ENCODE measurements at regions not wholly inside any gene's neighbourhood (a gene's known extent, or its start where the extent isn't known, plus 50 kb on each side); places are given as distances from the start of the nearest gene placed in this dataset.

DNA sequence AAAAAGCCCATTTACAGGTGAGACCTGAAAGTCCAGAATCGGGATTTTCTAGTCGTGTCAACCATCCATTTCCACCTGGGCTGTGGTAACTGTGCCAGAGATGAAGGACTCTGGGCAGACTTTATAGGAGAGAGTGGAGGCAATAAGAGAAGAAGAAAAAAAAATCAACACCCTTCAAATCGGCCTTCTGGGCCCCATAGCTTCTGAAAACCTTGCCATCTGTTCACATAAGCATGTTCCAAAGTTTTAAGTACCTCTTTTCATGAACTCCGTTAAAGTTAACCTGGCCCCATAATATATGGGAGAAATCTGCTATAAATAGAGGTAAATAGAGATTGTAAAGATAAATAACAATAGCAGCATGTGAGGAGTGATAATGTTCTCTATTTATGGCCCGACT, 470.5 kb downstream of the MIAT start:
- no peak overlapping the region for H3K27ac ChIP-seq
- no peaks in the 10 kb centered on the region for H3K36me3 ChIP-seq (ENCODE audit: control insufficient read depth, insufficient read depth, low read length)
- no peak overlapping the region for H3K4me2 ChIP-seq (ENCODE audit: low read length)
- H3K79me2 ChIP-seq, result no peaks in the 10 kb centered on the region
- H3K4me1 ChIP-seq, result no peaks in the 10 kb centered on the region
- H3K9ac ChIP-seq, result no peak overlapping the region
- H3K4me3 ChIP-seq (ENCODE audit: low read depth, low read length), result no peak overlapping the region
- no peaks in the 10 kb centered on the region for H3K9me3 ChIP-seq (ENCODE audit: control insufficient read depth, low read length)
- no peak overlapping the region for H2AFZ ChIP-seq
- TF ChIP-seq CTCF (IDR thresholded peaks at IDR 0.05), result no peak
- no peaks in the 10 kb centered on the region for H3K27me3 ChIP-seq (ENCODE audit: control insufficient read depth, insufficient read depth, low read length)

- Histone ChIP-seq H3K4me3 (ENCODE audit: low read depth, low read length) (no peak overlapping the region), H2AFZ (no peak overlapping the region), H3K9ac (no peak overlapping the region), H3K4me1 (no peaks in the 10 kb centered on the region), H3K27ac (no peak overlapping the region), H3K4me2 (ENCODE audit: low read length) (no peak overlapping the region), H3K36me3 (ENCODE audit: control insufficient read depth, insufficient read depth, low read length) (no peaks in the 10 kb centered on the region), H3K9me3 (ENCODE audit: control insufficient read depth, low read length) (no peaks in the 10 kb centered on the region), H3K79me2 (no peaks in the 10 kb centered on the region), H3K27me3 (ENCODE audit: control insufficient read depth, insufficient read depth, low read length) (no peaks in the 10 kb centered on the region)
- TF ChIP-seq CTCF (IDR thresholded peaks at IDR 0.05), result no peak
These were observed 471.2 kb downstream of the MIAT start for GRCh38 chr22:27128461-27129085.

DNA sequence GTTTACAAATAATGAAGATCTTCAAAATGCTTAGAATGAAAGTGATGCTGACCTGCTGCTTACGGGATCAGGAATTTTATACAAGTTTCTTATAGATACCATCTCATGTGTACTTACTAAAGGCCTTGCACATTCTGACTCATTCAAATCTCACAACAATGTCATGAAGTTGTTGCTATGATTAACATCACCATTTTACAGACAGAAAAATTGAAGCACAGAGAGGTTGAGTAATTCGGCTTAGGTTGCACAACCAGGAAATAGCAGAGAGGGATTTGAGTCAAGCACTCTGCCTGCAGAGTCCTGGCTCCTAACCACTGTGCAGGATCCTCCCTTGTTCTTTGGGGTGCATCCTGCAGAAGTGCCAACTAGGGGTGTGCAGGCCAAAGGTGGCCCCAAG, 471.9 kb downstream of the MIAT start:
- no peak overlapping the region for H3K4me3 ChIP-seq (ENCODE audit: low read depth, low read length)
- no peaks in the 10 kb centered on the region for H3K79me2 ChIP-seq
- TF ChIP-seq CTCF (IDR thresholded peaks at IDR 0.05), result no peak
- no peaks in the 10 kb centered on the region for H3K27me3 ChIP-seq (ENCODE audit: control insufficient read depth, insufficient read depth, low read length)
- H3K9ac ChIP-seq, result no peak overlapping the region
- H2AFZ ChIP-seq, result no peak overlapping the region
- H3K36me3 ChIP-seq (ENCODE audit: control insufficient read depth, insufficient read depth, low read length), result no peaks in the 10 kb centered on the region
- no peak overlapping the region for H3K27ac ChIP-seq
- H3K9me3 ChIP-seq (ENCODE audit: control insufficient read depth, low read length), result no peaks in the 10 kb centered on the region
- H3K4me2 ChIP-seq (ENCODE audit: low read length), result no peak overlapping the region
- no peaks in the 10 kb centered on the region for H3K4me1 ChIP-seq

DNA sequence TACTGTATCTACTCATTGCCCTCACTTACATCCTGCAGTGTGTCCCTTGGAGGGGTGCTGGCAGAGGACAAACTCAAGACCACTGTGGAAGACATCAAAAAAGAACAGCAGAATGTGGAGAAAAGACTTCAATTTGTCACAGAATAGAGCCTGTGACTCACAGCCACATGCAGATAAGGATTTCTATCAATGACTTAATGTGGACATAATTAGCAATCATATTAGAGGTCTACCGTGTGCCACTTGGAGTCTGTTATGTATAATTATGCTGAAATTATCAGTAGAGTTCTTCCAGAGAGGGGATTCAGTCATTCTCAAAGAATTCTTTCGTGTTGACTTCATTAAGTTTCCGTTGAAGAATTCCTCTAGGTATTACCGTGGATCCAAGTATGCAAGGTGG, 473.5 kb downstream of the MIAT start:
- Histone ChIP-seq H3K4me1 (no peaks in the 10 kb centered on the region), H3K27ac (no peak overlapping the region), H3K4me2 (ENCODE audit: low read length) (no peak overlapping the region), H3K36me3 (ENCODE audit: control insufficient read depth, insufficient read depth, low read length) (no peaks in the 10 kb centered on the region), H2AFZ (no peak overlapping the region), H3K9ac (no peak overlapping the region), H3K79me2 (no peaks in the 10 kb centered on the region), H3K27me3 (ENCODE audit: control insufficient read depth, insufficient read depth, low read length) (no peaks in the 10 kb centered on the region), H3K9me3 (ENCODE audit: control insufficient read depth, low read length) (no peaks in the 10 kb centered on the region), H3K4me3 (ENCODE audit: low read depth, low read length) (no peak overlapping the region)
- no peak for TF ChIP-seq CTCF (IDR thresholded peaks at IDR 0.05)

DNA sequence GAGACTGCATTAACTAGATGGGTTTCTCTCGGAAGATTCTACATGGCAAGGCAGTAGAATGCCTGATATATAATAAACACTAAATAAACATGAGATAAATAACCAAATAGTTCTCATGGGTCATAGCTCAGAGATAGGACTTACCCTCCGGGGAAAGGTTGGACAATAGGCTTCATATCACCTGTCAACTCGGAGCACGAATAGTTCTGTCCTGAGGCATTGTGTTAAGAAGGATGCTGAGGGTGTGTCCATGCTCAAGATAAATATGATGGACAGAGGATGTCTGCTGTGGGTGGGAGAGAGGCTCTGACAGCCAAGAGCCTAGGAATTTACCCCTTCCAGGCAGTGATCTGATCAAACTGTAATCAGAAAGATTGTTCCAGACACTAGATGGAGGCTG, 474.0 kb downstream of the MIAT start:
- Histone ChIP-seq H3K79me2 (no peaks in the 10 kb centered on the region), H3K4me3 (ENCODE audit: low read depth, low read length) (no peak overlapping the region), H3K27ac (no peak overlapping the region), H3K9me3 (ENCODE audit: control insufficient read depth, low read length) (no peaks in the 10 kb centered on the region), H3K9ac (no peak overlapping the region), H3K4me1 (no peaks in the 10 kb centered on the region), H3K36me3 (ENCODE audit: control insufficient read depth, insufficient read depth, low read length) (no peaks in the 10 kb centered on the region), H3K4me2 (ENCODE audit: low read length) (no peak overlapping the region), H3K27me3 (ENCODE audit: control insufficient read depth, insufficient read depth, low read length) (no peaks in the 10 kb centered on the region), H2AFZ (no peak overlapping the region)
- TF ChIP-seq CTCF (IDR thresholded peaks at IDR 0.05), result no peak
